ENCODE measurements at regions not wholly inside any gene's neighbourhood (a gene's known extent, or its start where the extent isn't known, plus 50 kb on each side); places are given as distances from the start of the nearest gene placed in this dataset.
"Not testable (repeated sequence)": the region's sequence is repeated elsewhere in the genome, so short reads cannot be mapped to it uniquely, and the experiment has no call there.

- FAIRE-seq = no peak
Measured at GRCh38 chr6:8181951-8182845, 79.8 kb upstream of the EEF1E1 start.

GRCh38 chr6:8181160-8181881 lies 79.0 kb upstream of the EEF1E1 start:
- DNase-seq (ENCODE audit: insufficient read length, low spot score) (no peak), FAIRE-seq (no peak)

More at GRCh38 chr6:8181951-8182845, 79.8 kb upstream of the EEF1E1 start:
- DNase-seq (ENCODE audit: insufficient read length, low spot score) = no peak

- peak; percentile 75 for DNase-seq (ENCODE audit: insufficient read length, low spot score)
- peak; percentile 88 for FAIRE-seq
Measured at GRCh38 chr6:8180327-8181159, 78.2 kb upstream of the EEF1E1 start.

- FAIRE-seq (no peak), DNase-seq (ENCODE audit: insufficient read length, low spot score) (no peak)
Measured at GRCh38 chr6:8177721-8178120, 75.4 kb upstream of the EEF1E1 start.

GRCh38 chr6:8175046-8175777 lies 72.9 kb upstream of the EEF1E1 start:
- DNase-seq (ENCODE audit: insufficient read length, low spot score) (no peak), FAIRE-seq (no peak)

GRCh38 chr6:8174571-8174970 lies 72.2 kb upstream of the EEF1E1 start:
- DNase-seq (ENCODE audit: insufficient read length, low spot score) (no peak), FAIRE-seq (no peak)

- FAIRE-seq (peak; percentile 65), DNase-seq (ENCODE audit: insufficient read length, low spot score) (no peak)
Measured at GRCh38 chr6:8172530-8172929, 70.2 kb upstream of the EEF1E1 start.

- DNase-seq (ENCODE audit: insufficient read length, low spot score) (no peak), FAIRE-seq (no peak)
Measured at GRCh38 chr6:8170754-8171153, 68.4 kb upstream of the EEF1E1 start.

GRCh38 chr6:8170245-8170644 lies 67.9 kb upstream of the EEF1E1 start:
- no peak for FAIRE-seq
- no peak for DNase-seq (ENCODE audit: insufficient read length, low spot score)

GRCh38 chr6:8166156-8166555 lies 63.8 kb upstream of the EEF1E1 start:
- DNase-seq (ENCODE audit: insufficient read length, low spot score) = no peak
- no peak for FAIRE-seq

- FAIRE-seq; DNase-seq (ENCODE audit: insufficient read length, low spot score): not testable (repeated sequence)
Measured at GRCh38 chr6:8165008-8165407, 62.7 kb upstream of the EEF1E1 start.

GRCh38 chr6:8164281-8164680 lies 61.9 kb upstream of the EEF1E1 start:
- DNase-seq (ENCODE audit: insufficient read length, low spot score); FAIRE-seq: not testable (repeated sequence)

GRCh38 chr6:8159966-8160365 lies 57.6 kb upstream of the EEF1E1 start:
- DNase-seq (ENCODE audit: insufficient read length, low spot score) (no peak), FAIRE-seq (no peak)

- no peak for FAIRE-seq
- DNase-seq (ENCODE audit: insufficient read length, low spot score) = no peak
Measured at GRCh38 chr6:8157839-8158238, 55.5 kb upstream of the EEF1E1 start.

GRCh38 chr6:8155259-8156012 lies 53.1 kb upstream of the EEF1E1 start:
- FAIRE-seq (no peak), DNase-seq (ENCODE audit: insufficient read length, low spot score) (no peak)

Measured in HTR-8/SVneo (cell line).